GM21723 (cell line): ENCODE measurements at regions not wholly inside any gene's neighbourhood (a gene's known extent, or its start where the extent isn't known, plus 50 kb on each side); places are given as distances from the start of the nearest gene placed in this dataset.
"Not testable (repeated sequence)": the region's sequence is repeated elsewhere in the genome, so short reads cannot be mapped to it uniquely, and the experiment has no call there.

Source experiments
- ATAC-seq: cut with Tn5 transposase; IDR thresholded peaks from one replicate; pipeline ENCODE4 v1.9.1; 2021; ENCODE audit warnings: mild to moderate bottlenecking, moderate library complexity; ENCODE audit not compliant: unreplicated experiment

GRCh38 chr12:91637789-91638624 lies 455.4 kb upstream of the DCN start:
- no peak for ATAC-seq

GRCh38 chr12:91636721-91637120 lies 454.1 kb upstream of the DCN start:
- ATAC-seq, result no peak

- ATAC-seq, result not testable (repeated sequence)
Measured at GRCh38 chr12:91634386-91634713, 451.7 kb upstream of the DCN start.

GRCh38 chr12:91633734-91634357 lies 451.2 kb upstream of the DCN start:
- no peak for ATAC-seq

GRCh38 chr12:91633206-91633605 lies 450.6 kb upstream of the DCN start:
- no peak for ATAC-seq

- ATAC-seq, result no peak
Measured at GRCh38 chr12:91632042-91632786, 449.6 kb upstream of the DCN start.

- ATAC-seq, result no peak
Measured at GRCh38 chr12:91630596-91631293, 448.1 kb upstream of the DCN start.

- ATAC-seq, result no peak
Measured at GRCh38 chr12:91630083-91630482, 447.5 kb upstream of the DCN start.

- ATAC-seq, result no peak
Measured at GRCh38 chr12:91629440-91629839, 446.8 kb upstream of the DCN start.

- no peak for ATAC-seq
Measured at GRCh38 chr12:91628656-91629055, 446.0 kb upstream of the DCN start.

GRCh38 chr12:91627225-91627624 lies 444.6 kb upstream of the DCN start:
- no peak for ATAC-seq

- ATAC-seq, result no peak
Measured at GRCh38 chr12:91622981-91623380, 440.4 kb upstream of the DCN start.

GRCh38 chr12:91622037-91622436 lies 439.4 kb upstream of the DCN start:
- ATAC-seq, result no peak

- no peak for ATAC-seq
Measured at GRCh38 chr12:91620992-91621391, 438.4 kb upstream of the DCN start.

GRCh38 chr12:91620422-91620821 lies 437.8 kb upstream of the DCN start:
- no peak for ATAC-seq

GRCh38 chr12:91618281-91618680 lies 435.7 kb upstream of the DCN start:
- ATAC-seq, result no peak

- no peak for ATAC-seq
Measured at GRCh38 chr12:91617818-91618217, 435.2 kb upstream of the DCN start.

- no peak for ATAC-seq
Measured at GRCh38 chr12:91616416-91616815, 433.8 kb upstream of the DCN start.

GRCh38 chr12:91613223-91613779 lies 430.7 kb upstream of the DCN start:
- ATAC-seq, result no peak

GRCh38 chr12:91610561-91610960 lies 427.9 kb upstream of the DCN start:
- ATAC-seq, result no peak

GRCh38 chr12:91609283-91609682 lies 426.7 kb upstream of the DCN start:
- no peak for ATAC-seq
